MM.1S (cell line): ENCODE measurements at regions not wholly inside any gene's neighbourhood (a gene's known extent, or its start where the extent isn't known, plus 50 kb on each side); places are given as distances from the start of the nearest gene placed in this dataset.

Source experiments
- DNase-seq: peaks from one replicate; pipeline ENCODE4 v3.0.0-alpha.2; 2015
- H2AFZ ChIP-seq: fragments of 300-600 bp; sonication (generic); 2 replicates; pipeline ENCODE4 v1.6.0; 2016; ENCODE audit warnings: antibody characterized with exemption, low read length
- H3F3A ChIP-seq: fragments of 300-600 bp; sonication (generic); 2 replicates; pipeline ENCODE4 v1.6.1; 2016; ENCODE audit warnings: mild to moderate bottlenecking, antibody characterized with exemption, low read length, moderate library complexity, mixed read lengths; ENCODE audit not compliant: insufficient read depth
- H3K27ac ChIP-seq: fragments of 300-600 bp; sonication (generic); 2 replicates; pipeline ENCODE4 v1.5.1; 2016; ENCODE audit warnings: mild to moderate bottlenecking, low read length
- H3K27me3 ChIP-seq: fragments of 300-600 bp; sonication (generic); replicated peaks from 2 replicates; pipeline ENCODE4 v1.6.0; 2016; ENCODE audit warnings: low read length; ENCODE audit not compliant: insufficient read depth
- H3K36me3 ChIP-seq: fragments of 300-600 bp; sonication (generic); replicated peaks from 2 replicates; pipeline ENCODE4 v1.6.1; 2016; ENCODE audit warnings: mild to moderate bottlenecking, low read length, mixed read lengths; ENCODE audit not compliant: insufficient read depth
- H3K4me1 ChIP-seq: fragments of 300-600 bp; sonication (generic); 2 replicates; pipeline ENCODE4 v1.6.1; 2016; ENCODE audit warnings: low read length, mixed read lengths
- H3K4me2 ChIP-seq: fragments of 300-600 bp; sonication (generic); 2 replicates; pipeline ENCODE4 v1.6.0; 2016; ENCODE audit warnings: low read depth, low read length
- H3K4me3 ChIP-seq: fragments of 300-600 bp; sonication (generic); 2 replicates; pipeline ENCODE4 v1.5.1; 2016; ENCODE audit warnings: low read length, mixed read lengths
- H3K79me2 ChIP-seq: fragments of 300-600 bp; sonication (generic); 2 replicates; pipeline ENCODE4 v1.6.1; 2016; ENCODE audit warnings: mixed run types, low read length, mixed read lengths
- H3K9ac ChIP-seq: fragments of 300-600 bp; sonication (generic); 2 replicates; pipeline ENCODE4 v1.6.1; 2016; ENCODE audit warnings: low read length, mixed read lengths
- H3K9me2 ChIP-seq: fragments of 300-600 bp; sonication (generic); replicated peaks from 2 replicates; pipeline ENCODE4 v1.6.1; 2016; ENCODE audit warnings: mild to moderate bottlenecking, low read length, mixed read lengths; ENCODE audit not compliant: insufficient read depth
- H3K9me3 ChIP-seq: fragments of 300-600 bp; sonication (generic); replicated peaks from 2 replicates; pipeline ENCODE4 v1.6.1; 2016; ENCODE audit warnings: mild to moderate bottlenecking, low read length, mixed read lengths; ENCODE audit not compliant: insufficient read depth
- H4K20me1 ChIP-seq: fragments of 300-600 bp; sonication (generic); 2 replicates; pipeline ENCODE4 v1.6.1; 2016; ENCODE audit warnings: mild to moderate bottlenecking, low read length, moderate library complexity, mixed read lengths; ENCODE audit not compliant: insufficient read depth
- EZH2 ChIP-seq: fragments of 300-600 bp; sonication (generic); optimal IDR thresholded peaks from 2 replicates; pipeline ENCODE3; 2017; ENCODE audit warnings: low read depth, mild to moderate bottlenecking, antibody characterized with exemption, low read length, mixed read lengths
- EZH2phosphoT487 ChIP-seq: fragments of 300-600 bp; sonication (generic); IDR thresholded peaks from 2 replicates; pipeline ENCODE4 v1.6.1; 2018; ENCODE audit warnings: antibody characterized with exemption, low read length
- TF ChIP-seq, protein P1 (sequence below): fragments of 300-600 bp; sonication (generic); IDR thresholded peaks from 2 replicates; pipeline ENCODE4 v1.5.1; 2016; ENCODE audit warnings: antibody characterized with exemption, low read length, mixed read lengths

DNA sequence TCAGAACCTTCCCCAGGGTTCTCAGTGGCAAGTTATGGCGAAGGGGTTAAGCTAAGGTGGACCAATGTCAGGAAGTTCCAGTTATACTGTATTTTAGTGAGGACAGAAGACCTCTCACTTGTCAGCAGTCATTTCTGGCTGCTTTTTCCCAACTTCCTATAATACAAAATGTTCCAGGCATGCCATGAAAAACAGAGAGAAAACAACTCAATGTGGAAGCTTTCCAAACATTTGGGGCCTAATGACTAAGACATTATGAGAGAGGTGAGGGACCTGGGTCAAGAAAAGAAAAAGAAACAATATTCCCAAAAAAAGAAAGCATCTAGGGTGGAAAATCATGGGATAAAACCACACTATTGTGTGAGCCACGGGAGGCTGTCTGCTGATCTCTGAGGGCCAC is 99.9 kb upstream of the MAP3K4 start:
- Histone ChIP-seq H3K36me3 (no peaks in the 10 kb centered on the region), H3K9ac (no peak overlapping the region), H2AFZ (no peak overlapping the region), H3K9me2 (no peaks in the 10 kb centered on the region), H3K4me1 (no peaks in the 10 kb centered on the region), H3F3A (no peaks in the 10 kb centered on the region), H3K4me2 (no peak overlapping the region), H3K9me3 (no peaks in the 10 kb centered on the region), H3K27ac (no peak overlapping the region), H3K27me3 (no peaks in the 10 kb centered on the region), H4K20me1 (no peaks in the 10 kb centered on the region), H3K4me3 (no peak overlapping the region), H3K79me2 (no peaks in the 10 kb centered on the region)
- DNase-seq: no peak
- TF ChIP-seq, protein P1, sequence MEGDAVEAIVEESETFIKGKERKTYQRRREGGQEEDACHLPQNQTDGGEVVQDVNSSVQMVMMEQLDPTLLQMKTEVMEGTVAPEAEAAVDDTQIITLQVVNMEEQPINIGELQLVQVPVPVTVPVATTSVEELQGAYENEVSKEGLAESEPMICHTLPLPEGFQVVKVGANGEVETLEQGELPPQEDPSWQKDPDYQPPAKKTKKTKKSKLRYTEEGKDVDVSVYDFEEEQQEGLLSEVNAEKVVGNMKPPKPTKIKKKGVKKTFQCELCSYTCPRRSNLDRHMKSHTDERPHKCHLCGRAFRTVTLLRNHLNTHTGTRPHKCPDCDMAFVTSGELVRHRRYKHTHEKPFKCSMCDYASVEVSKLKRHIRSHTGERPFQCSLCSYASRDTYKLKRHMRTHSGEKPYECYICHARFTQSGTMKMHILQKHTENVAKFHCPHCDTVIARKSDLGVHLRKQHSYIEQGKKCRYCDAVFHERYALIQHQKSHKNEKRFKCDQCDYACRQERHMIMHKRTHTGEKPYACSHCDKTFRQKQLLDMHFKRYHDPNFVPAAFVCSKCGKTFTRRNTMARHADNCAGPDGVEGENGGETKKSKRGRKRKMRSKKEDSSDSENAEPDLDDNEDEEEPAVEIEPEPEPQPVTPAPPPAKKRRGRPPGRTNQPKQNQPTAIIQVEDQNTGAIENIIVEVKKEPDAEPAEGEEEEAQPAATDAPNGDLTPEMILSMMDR: no peak
- TF ChIP-seq EZH2 (no peak), EZH2phosphoT487 (no peak)

DNA sequence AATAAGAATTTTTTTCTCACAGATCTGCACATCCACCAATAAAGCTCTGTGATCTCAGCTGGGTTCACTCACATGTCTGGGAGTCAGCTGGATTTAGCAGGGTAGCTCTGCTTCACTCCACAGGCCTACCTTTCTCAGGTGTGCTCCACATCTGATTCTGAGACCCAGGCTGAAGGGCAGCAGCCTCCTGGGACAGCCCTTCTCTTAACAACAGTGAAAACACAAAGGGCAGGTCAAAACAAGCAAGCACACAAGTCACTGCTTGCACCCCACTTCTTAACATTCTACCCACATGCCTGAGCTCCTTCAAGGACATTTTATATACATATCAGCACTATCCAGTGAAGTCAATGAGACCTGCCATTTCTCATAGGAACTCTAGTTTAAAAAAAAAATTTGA is 96.0 kb upstream of the MAP3K4 start:
- Histone ChIP-seq H2AFZ (no peak overlapping the region), H4K20me1 (no peaks in the 10 kb centered on the region), H3K27ac (no peak overlapping the region), H3K27me3 (no peaks in the 10 kb centered on the region), H3K9me3 (no peaks in the 10 kb centered on the region), H3K4me3 (no peak overlapping the region), H3K9me2 (no peaks in the 10 kb centered on the region), H3K4me2 (no peak overlapping the region), H3K36me3 (no peaks in the 10 kb centered on the region), H3K79me2 (no peaks in the 10 kb centered on the region), H3K4me1 (no peaks in the 10 kb centered on the region), H3F3A (no peaks in the 10 kb centered on the region), H3K9ac (no peak overlapping the region)
- DNase-seq: no peak
- no peak for TF ChIP-seq EZH2phosphoT487
- no peak for TF ChIP-seq EZH2
- TF ChIP-seq, protein P1: no peak

GRCh38 chr6:160899671-160900430 is 91.7 kb upstream of the MAP3K4 start:
- Histone ChIP-seq H3F3A (no peaks in the 10 kb centered on the region), H3K27me3 (no peaks in the 10 kb centered on the region), H2AFZ (no peak overlapping the region), H3K27ac (no peak overlapping the region), H3K4me2 (no peak overlapping the region), H3K9me3 (no peaks in the 10 kb centered on the region), H3K4me1 (no peaks in the 10 kb centered on the region), H3K9me2 (no peaks in the 10 kb centered on the region), H4K20me1 (no peaks in the 10 kb centered on the region), H3K36me3 (no peaks in the 10 kb centered on the region), H3K4me3 (no peak overlapping the region), H3K79me2 (no peaks in the 10 kb centered on the region), H3K9ac (no peak overlapping the region)
- TF ChIP-seq EZH2phosphoT487 (no peak), EZH2 (no peak)
- TF ChIP-seq, protein P1: no peak
- no peak for DNase-seq
